Esophagus squamous epithelium (tissue), 5 donors: ENCODE measurements at regions not wholly inside any gene's neighbourhood (a gene's known extent, or its start where the extent isn't known, plus 50 kb on each side); places are given as distances from the start of the nearest gene placed in this dataset.

Experiments used
- DNase-seq: peaks from one replicate; lab custom pipeline; 2025; lab: John Stamatoyannopoulos, UW
- H3K27ac ChIP-seq, 4 donors: fragments of 200-600 bp; sonication (generic); one replicate each; pipeline ENCODE4 v1.5.1; 2016 to 2019; ENCODE audit warnings: mild to moderate bottlenecking in 1 of 4
- H3K27me3 ChIP-seq, 4 donors: fragments of 200-600 bp; sonication (generic); 1 replicate in 3 of 4; 2 replicates in 1 of 4; pipeline versions ENCODE4 v1.5.1 to v1.6.0; 2017 to 2021; ENCODE audit warnings: antibody characterized with exemption in 1 of 4
- H3K36me3 ChIP-seq, 3 donors: fragments of 200-600 bp; sonication (generic); one replicate each; pipeline ENCODE4 v1.5.1; 2016 to 2019
- H3K4me1 ChIP-seq, 3 donors: fragments of 200-600 bp; sonication (generic); one replicate each; pipeline ENCODE4 v1.5.1; 2017 to 2019
- H3K4me3 ChIP-seq, 4 donors: fragments of 200-600 bp; sonication (generic); 1 replicate in 3 of 4; 2 replicates in 1 of 4; pipeline ENCODE4 v1.5.1; 2016 to 2019; ENCODE audit warnings: mild to moderate bottlenecking in 2 of 4, moderate library complexity in 1 of 4
- H3K9me3 ChIP-seq, 3 donors: fragments of 200-600 bp; sonication (generic); one replicate each; pipeline ENCODE4 v1.5.1; 2016 to 2019
- CTCF ChIP-seq, 6 experiments: fragments of 450-650 bp in 4 of 6; fragments of 200-600 bp in 2 of 6; sonication (generic) in 2 of 6; IDR thresholded peaks; one replicate each; pipeline ENCODE4 v1.5.1; 2016 to 2019; ENCODE audit warnings: antibody characterized with exemption in 6 of 6, mild to moderate bottlenecking in 4 of 6, moderate library complexity in 4 of 6
- POLR2A ChIP-seq, 4 donors: fragments of 450-650 bp; IDR thresholded peaks; one replicate each; pipeline ENCODE4 v1.6.1; 2017; ENCODE audit warnings: antibody characterized with exemption in 4 of 4, mild to moderate bottlenecking in 4 of 4, moderate library complexity in 3 of 4
- WGBS, 2 donors: methylation state at CpG; one replicate each; pipeline ENCODE4 v1.1.5; 2018; 5-methylcytosine and 5-hydroxymethylcytosine counted together
- intact Hi-C: fragments of 100-400 bp; cut with DNase I; formaldehyde crosslinking; loops from one replicate; pipeline ENCODE4 v1.15.0; 2022
- donor health status: DM: yes; HTN: yes; CAD: no.

- intact Hi-C loops = no loop called here
- Histone ChIP-seq H3K4me3 (no peak overlapping the region), H3K27me3 (no peaks in the 10 kb centered on the region), H3K4me1 (peaks cover 0 to 13% (median 0%) of the 10 kb centered on the region in 3 donors), H3K27ac (no peak overlapping the region), H3K9me3 (no peaks in the 10 kb centered on the region), H3K36me3 (no peaks in the 10 kb centered on the region)
- DNase-seq = no peak
- TF ChIP-seq POLR2A (IDR thresholded peaks at IDR 0.05) (no peak), CTCF (IDR thresholded peaks at IDR 0.05) (no peak)
- 48 to 61% methylated on average over 3 of the region's 3 CpGs for WGBS, 2 donors
Observed at GRCh38 chr13:79742923-79743322, 262.0 kb downstream of the NDFIP2 start.

- Histone ChIP-seq H3K4me1 (peaks cover 0 to 23% (median 9%) of the 10 kb centered on the region in 3 donors), H3K9me3 (no peaks in the 10 kb centered on the region), H3K27me3 (no peaks in the 10 kb centered on the region), H3K4me3 (no peak overlapping the region), H3K36me3 (no peaks in the 10 kb centered on the region), H3K27ac (no peak overlapping the region)
- intact Hi-C loops = no loop called here
- TF ChIP-seq CTCF (IDR thresholded peaks at IDR 0.05) (no peak), POLR2A (IDR thresholded peaks at IDR 0.05) (no peak)
- 20 to 30% methylated on average over 6 of the region's 6 CpGs for WGBS, 2 donors
- no peak for DNase-seq
Observed at GRCh38 chr13:79740991-79741390, 260.0 kb downstream of the NDFIP2 start.

- no peak overlapping the region for H3K27ac ChIP-seq
- H3K27me3 ChIP-seq = no peaks in the 10 kb centered on the region
- no peak for DNase-seq
- no peaks in the 10 kb centered on the region for H3K36me3 ChIP-seq
- intact Hi-C loops = no loop called here
- H3K4me3 ChIP-seq = no peak overlapping the region
- 40% methylated on average over 1 of the region's 1 CpG; no CpG with 5 or more reads in 1 of the 2 donors for WGBS, 2 donors
- peaks cover 0 to 20% (median 9%) of the 10 kb centered on the region in 3 donors for H3K4me1 ChIP-seq
- TF ChIP-seq CTCF (IDR thresholded peaks at IDR 0.05) (no peak), POLR2A (IDR thresholded peaks at IDR 0.05) (no peak)
- no peaks in the 10 kb centered on the region for H3K9me3 ChIP-seq
Observed at GRCh38 chr13:79736356-79736755, 255.4 kb downstream of the NDFIP2 start.

- Histone ChIP-seq H3K9me3 (no peaks in the 10 kb centered on the region), H3K36me3 (no peaks in the 10 kb centered on the region), H3K4me1 (peaks cover 0 to 13% (median 9%) of the 10 kb centered on the region in 3 donors), H3K4me3 (no peak overlapping the region), H3K27ac (no peak overlapping the region), H3K27me3 (no peaks in the 10 kb centered on the region)
- intact Hi-C loops = no loop called here
- DNase-seq = no peak
- TF ChIP-seq POLR2A (IDR thresholded peaks at IDR 0.05) = no peak
Observed at GRCh38 chr13:79735228-79735627, 254.3 kb downstream of the NDFIP2 start.

- Histone ChIP-seq H3K27me3 (no peaks in the 10 kb centered on the region), H3K4me3 (no peak overlapping the region), H3K36me3 (no peaks in the 10 kb centered on the region), H3K9me3 (no peaks in the 10 kb centered on the region), H3K4me1 (peaks cover 4 to 20% (median 7%) of the 10 kb centered on the region in 3 donors), H3K27ac (no peak overlapping the region)
- DNase-seq = no peak
- intact Hi-C loops = no loop called here
- TF ChIP-seq CTCF (IDR thresholded peaks at IDR 0.05) = no peak
- no peak for TF ChIP-seq POLR2A (IDR thresholded peaks at IDR 0.05)
Observed at GRCh38 chr13:79727086-79727485, 246.1 kb downstream of the NDFIP2 start.

- WGBS, 2 donors = 81 to 86% methylated on average over 1 of the region's 1 CpG
- Histone ChIP-seq H3K27ac (no peak overlapping the region), H3K27me3 (no peaks in the 10 kb centered on the region), H3K4me3 (no peak overlapping the region), H3K36me3 (no peaks in the 10 kb centered on the region), H3K9me3 (no peaks in the 10 kb centered on the region), H3K4me1 (peaks cover 4 to 20% (median 7%) of the 10 kb centered on the region in 3 donors)
- TF ChIP-seq CTCF (IDR thresholded peaks at IDR 0.05) (no peak), POLR2A (IDR thresholded peaks at IDR 0.05) (no peak)
- intact Hi-C loops = no loop called here
- no peak for DNase-seq
Observed at GRCh38 chr13:79725841-79726240, 244.9 kb downstream of the NDFIP2 start.
